Transverse colon (tissue), 4 donors: ENCODE measurements at regions not wholly inside any gene's neighbourhood (a gene's known extent, or its start where the extent isn't known, plus 50 kb on each side); places are given as distances from the start of the nearest gene placed in this dataset.

Experiments used
- CTCF ChIP-seq, 5 experiments: fragments of 200-600 bp in 3 of 5; fragments of 450-650 bp in 2 of 5; sonication (generic) in 3 of 5; IDR thresholded peaks; 1 replicate in 2 of 5; 2 replicates in 3 of 5; pipeline ENCODE4 v1.5.1; 2016 to 2017; ENCODE audit warnings: antibody characterized with exemption in 5 of 5, inconsistent platforms in 3 of 5, mild to moderate bottlenecking in 2 of 5, moderate library complexity in 1 of 5
- EP300 ChIP-seq: sonication (generic); formaldehyde crosslinking; IDR thresholded peaks from one replicate; pipeline ENCODE4 v1.6.1; 2017; ENCODE audit warnings: antibody characterized with exemption, low read depth
- POLR2A ChIP-seq: fragments of 450-650 bp; IDR thresholded peaks from one replicate; pipeline ENCODE4 v1.6.1; 2016; ENCODE audit warnings: antibody characterized with exemption, mild to moderate bottlenecking, moderate library complexity
- POLR2AphosphoS5 ChIP-seq, 3 donors: sonication (generic); formaldehyde crosslinking; IDR thresholded peaks; one replicate each; pipeline ENCODE4 v1.6.1; 2016; ENCODE audit warnings: antibody characterized with exemption in 3 of 3

GRCh38 chr11:103648054-103648453, 388.4 kb upstream of the DDI1 start:
- TF ChIP-seq CTCF (IDR thresholded peaks at IDR 0.05) (no peak), POLR2AphosphoS5 (IDR thresholded peaks at IDR 0.05) (no peak), EP300 (no peak), POLR2A (no peak)
